ENCODE measurements at regions not wholly inside any gene's neighbourhood (a gene's known extent, or its start where the extent isn't known, plus 50 kb on each side); places are given as distances from the start of the nearest gene placed in this dataset.
A peak's percentile ranks its signal among the peaks of the same experiment; 100 is the strongest.
"Not testable (repeated sequence)": the region's sequence is repeated elsewhere in the genome, so short reads cannot be mapped to it uniquely, and the experiment has no call there.

DNA sequence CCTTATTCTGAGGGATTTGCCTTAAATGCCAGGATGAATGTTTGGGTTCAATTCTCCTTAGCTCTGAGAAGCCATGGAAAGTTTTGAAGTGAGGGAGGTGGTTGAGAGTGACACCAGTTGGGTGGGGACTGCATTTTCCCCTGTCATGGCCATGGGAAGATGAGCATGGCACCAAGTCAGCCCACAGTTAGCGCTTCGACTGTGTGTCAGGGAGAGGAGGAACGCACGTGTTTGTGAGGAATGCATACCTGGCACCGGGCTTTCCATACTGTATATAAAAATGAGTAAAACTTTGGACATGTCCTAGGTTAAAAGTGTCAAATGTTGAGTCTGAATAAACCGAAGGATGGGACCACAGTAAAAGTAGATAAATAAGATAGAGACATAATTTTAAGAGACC lies 187.5 kb upstream of the KL start:
- no peak for DNase-seq

DNA sequence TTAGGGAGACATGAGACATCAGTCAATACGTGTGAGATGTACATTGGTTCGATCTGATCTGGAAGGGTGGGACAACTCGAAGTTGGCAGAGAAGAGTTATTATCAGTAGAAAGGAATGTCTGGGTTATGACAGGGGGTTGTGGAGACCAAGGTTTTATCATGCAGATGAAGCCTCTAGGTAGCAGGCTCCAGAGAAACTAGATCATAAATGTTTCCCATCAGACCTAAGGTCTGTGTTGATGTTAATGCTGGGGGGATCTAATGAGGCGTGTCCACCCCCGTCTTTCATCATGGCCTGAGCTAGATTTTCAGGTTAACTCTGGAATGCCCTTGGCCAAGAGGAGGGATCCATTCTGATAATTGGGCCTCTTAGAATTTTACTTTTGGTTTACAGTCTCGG lies 187.0 kb upstream of the KL start:
- DNase-seq = no peak

DNA sequence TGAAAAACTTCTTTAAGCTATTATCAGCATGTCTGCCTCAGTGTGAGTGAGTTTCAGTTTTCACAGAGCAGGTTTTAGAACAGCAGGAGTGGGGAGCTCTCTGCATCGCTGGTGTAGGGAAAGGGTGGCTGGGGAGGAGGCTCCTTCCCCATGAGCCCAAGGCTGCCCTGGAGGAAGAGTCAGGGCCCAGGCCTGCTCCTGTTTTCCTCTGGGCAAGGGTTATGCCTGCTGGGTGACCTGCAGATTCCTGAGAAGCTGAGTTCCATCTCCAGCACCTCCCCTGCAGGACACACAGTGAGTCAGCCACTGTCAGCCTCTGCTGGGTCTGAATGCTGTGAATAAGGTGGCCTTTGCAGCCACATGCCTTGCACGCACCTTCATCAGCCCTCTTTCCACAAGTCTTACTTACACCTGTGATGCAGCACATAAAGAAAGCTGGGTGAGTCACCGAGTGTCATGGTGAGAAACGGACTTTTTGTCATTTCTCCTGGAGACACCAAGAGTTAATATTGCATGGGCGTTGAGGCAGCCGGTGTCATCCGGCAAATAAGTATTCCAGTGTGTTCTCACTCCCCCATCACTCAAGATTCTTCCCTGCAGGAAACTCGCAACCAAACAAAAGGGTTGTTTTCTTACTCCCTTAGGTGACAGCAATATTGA lies 186.4 kb upstream of the KL start:
- DNase-seq = no peak

DNA sequence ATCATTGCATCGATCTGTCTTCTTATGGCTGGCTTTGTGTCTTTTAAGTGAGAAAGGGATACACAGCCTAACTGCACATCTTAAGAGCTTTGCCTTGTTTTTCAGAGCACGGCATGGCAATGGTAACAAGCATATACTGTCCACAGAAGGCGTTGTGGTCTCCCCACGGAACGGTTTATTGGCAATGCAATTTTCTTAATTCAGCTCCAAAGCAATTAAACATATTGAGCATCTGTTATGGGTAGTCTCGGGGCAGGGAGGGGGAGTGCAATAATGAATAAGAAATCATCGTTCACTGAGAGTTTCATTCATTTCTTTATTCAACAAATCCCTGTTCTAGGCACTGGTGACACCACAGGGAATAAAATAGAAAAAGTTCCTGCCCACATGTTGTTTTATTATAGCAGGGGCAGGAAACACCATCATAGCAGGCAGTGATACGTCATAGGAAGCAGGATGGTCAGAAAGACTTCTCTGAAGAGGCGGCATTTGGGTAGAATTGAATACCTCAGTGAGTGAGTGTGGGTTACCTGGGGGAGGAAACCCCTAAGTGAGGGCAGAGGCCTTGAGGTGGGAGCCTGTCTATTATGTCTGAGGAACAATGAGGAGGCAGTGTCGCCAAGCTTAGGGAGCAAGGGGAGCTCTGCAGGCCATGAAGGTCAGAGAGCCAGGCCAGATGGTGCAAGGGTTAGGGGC lies 185.7 kb upstream of the KL start:
- DNase-seq = no peak

DNA sequence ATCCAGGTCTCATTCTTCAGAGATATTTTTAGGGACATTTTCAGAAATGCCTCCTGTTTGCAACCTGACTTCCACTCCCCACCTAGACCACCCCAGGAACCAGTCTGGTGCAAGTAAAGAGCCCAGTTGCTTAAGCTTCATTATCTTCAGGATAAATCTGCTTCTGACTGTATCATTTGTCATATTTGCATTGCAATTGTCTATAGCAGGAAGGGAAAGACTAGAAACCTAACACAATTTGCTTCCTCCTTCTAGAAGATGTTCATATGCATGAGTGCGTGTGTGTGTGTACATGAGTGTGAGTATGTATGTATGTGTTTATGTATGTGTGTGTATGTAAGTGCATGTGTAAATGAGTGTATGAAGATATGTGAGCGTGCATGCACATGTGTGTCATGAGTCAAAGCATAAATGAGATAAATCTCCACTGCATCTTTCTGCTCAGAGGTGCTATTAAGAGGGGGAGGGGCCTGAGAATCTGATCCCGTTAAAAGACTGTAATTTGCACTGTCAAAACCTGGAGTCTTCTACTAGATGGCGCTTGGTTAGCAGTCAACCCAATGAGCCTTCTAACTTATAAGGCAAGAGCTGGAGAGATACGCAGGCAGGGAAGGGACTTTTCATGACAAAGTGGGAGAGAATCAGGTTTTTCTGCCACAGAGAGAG lies 178.8 kb upstream of the KL start:
- peak; percentile 2 for DNase-seq

DNA sequence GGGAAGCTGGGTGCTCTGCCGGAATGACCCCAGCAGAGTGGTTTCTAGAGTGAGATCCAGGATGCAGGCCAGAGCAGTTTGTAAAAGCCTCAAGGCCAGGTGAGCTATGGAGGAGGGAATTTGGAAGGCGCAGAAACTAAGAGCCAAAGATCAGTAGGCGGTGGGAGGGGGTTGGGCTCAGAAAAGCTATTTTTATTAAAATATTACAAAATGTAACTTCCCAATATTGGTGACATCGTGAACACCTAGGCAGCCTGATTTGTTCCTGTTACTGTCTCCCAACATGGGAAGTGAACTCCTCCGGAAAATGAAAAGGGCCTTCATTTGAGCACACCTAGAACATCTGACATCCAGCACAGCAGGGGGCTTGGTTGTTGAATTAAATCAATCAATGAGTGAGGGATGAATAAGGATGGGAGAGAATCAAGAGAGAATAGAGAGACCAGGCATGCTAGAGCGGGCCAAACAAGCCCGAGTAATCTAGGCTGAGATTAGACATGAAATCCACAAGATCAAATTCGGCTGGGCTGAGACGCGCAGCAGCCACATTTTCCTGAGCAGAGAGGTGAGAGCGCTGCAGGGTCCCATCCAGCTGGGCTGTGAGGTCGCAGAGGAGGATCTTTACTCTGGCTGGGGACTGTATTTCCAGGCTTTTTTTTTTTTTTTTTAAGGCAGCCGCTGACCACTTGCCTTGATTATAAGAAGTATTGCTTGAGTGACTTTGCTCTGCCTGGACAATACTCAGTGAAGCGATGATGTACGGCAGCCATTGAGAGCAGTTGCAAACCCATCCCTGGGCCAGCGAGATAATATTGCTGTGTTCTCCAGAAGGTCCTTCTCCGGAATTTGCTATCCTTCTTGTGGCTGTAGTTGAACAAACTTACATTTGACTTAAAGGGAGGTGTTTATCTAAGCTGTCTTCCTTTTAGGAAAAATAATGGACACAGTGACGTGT lies 178.0 kb upstream of the KL start:
- no peak for DNase-seq

DNA sequence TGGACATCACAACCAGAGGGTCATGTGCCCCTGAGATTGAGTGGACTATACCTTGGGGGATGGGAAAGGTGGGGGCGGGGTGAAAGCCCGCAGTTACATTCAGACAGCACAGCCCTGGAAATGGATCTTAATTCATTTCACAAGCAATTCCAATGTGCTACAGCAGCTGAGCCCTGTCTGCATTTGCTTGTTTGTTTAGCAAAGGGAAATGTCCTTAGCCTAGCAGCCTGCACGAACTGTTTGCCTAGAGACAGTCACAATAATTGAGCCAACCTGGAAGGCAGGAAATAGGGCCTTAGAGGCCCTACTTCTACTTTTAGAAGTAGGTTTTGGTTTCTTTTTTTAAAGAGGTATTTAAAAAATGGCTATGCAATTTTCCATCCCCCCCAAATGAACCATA lies 177.3 kb upstream of the KL start:
- no peak for DNase-seq

DNA sequence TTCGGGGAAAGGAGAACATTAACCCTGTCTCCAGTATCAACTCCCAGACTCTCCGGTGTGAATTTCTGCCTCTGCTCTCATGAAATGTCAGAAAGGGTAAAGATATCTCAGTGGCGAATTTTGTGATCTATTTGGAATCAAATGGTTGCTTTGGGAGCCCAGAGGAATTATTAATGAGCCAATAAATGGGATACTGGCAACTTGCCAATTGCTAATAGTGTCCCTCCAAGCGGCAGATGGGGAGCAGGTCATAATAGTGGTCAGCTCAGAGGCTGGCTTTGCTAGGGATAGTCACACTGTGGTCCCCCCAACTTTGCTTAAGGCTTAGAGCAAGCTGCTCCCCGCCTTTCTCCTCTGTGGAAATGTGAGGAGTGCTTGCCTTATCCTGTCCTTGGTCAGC lies 176.1 kb upstream of the KL start:
- no peak for DNase-seq

DNA sequence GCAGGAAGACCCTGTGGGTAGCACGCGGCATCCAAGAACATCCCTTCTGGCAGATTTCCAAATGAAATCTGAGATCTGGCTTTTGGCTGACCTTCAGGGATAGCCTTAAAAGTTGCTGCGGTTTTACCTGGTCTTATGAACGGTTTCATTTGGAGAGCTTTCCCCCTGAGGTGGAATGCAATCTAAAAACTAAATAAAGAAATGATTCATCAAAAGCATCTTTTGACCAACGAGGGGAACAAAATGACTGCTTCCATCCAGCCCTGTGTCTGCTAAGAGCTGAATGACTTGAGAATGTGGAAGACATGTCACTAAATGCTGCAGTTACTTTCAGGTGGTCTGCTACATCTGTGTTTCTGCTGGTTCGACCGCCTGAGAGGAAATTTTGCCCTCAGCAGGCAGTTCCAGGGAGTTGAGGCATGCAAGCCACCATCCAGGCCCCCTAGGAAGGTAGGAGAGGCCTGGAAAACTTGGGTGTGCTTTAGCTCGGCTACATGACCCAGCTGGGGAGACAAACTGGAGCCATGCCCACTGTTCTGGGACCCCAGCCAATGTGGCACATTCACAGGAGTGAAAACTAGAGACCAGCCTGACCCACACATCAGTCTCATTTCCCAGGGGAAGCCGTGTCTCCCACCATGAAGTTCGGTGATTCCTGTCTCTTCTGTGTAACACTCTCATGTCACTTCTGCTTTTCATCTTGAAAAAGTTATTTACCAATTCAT lies 175.1 kb upstream of the KL start:
- no peak for DNase-seq

DNA sequence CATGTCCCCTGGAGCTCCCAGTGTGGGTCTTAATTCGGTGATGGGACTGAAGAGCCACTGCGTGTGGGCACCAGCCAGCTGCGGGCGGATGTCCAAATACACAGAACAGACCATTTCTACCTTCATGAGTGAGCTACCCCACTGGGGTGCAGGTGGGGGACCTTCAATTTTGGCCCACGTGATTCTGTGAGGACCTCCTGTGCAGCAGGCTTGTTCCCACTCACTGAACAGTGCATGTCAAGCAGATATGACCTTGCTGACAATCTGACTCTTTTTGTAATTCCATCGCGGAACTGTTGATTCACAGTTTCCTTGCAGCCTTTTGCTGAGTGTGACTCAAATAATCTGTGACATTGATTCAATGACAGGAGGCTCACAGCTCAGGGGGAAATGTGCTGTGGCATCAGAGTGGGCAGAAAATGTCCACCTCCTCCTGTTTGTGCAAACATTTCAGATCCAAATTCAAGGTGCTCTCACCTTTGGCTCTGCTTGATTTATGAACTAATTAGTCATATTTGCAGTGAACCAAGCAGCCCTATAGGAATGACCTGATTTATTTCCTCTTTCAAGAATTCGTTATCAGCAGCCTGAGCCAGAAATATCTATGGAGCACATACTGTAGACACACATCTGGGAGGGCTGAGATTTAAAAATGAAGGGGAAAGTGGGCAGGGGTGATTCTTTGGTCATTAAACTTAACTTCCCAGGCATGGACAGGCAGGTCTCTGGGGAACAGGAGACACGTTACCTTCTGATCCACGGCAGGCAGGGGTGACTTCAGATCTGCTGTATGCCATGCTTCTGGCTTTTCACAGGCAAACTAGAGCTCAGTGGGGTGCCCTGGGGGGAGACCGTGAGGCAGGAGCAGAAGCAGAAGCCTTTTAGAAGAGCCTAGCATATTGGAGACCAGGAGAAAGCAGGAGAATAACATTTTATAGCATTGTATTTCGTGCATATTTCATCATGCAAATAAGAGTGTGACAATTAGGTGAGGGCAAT lies 170.0 kb upstream of the KL start:
- DNase-seq = no peak

DNA sequence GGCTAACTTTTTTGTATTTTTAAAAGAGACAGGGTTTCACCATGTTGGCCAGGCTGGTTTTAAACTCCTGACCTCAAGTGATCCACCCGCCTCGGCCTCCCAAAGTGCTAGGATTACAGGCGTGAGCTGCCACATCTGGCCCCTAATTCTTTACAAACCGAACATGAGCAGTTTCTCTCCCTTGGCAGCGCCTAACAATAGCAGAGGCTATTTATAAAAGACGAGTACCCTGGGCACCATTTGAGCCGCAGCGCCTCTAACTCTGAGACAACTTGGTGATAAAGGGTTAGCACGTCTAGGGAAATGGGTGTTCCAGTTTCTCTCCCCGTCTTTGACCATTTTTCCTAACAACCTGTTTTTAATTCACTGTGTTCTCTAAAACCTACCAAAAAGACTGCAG lies 168.2 kb upstream of the KL start:
- DNase-seq = not testable (repeated sequence)

DNA sequence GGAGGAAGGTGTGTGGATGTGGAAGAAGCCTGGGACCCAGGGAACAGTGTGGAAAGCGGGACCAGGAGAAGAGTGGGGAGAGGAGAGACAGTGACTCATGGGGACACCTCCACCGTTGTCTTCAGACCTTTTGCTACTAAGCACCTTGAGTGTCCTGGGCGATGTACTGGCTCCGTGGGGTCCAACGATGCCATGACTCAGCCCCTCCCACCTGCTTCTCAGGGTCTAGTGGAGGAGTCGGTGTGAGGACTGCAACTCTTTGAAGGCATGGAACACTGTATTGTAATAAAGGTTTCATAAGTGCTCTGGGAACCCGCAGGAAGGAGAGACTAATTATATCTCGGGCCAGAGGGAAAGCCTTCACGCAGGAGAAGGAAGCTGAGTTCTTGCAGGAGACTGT lies 166.9 kb upstream of the KL start:
- no peak for DNase-seq

DNA sequence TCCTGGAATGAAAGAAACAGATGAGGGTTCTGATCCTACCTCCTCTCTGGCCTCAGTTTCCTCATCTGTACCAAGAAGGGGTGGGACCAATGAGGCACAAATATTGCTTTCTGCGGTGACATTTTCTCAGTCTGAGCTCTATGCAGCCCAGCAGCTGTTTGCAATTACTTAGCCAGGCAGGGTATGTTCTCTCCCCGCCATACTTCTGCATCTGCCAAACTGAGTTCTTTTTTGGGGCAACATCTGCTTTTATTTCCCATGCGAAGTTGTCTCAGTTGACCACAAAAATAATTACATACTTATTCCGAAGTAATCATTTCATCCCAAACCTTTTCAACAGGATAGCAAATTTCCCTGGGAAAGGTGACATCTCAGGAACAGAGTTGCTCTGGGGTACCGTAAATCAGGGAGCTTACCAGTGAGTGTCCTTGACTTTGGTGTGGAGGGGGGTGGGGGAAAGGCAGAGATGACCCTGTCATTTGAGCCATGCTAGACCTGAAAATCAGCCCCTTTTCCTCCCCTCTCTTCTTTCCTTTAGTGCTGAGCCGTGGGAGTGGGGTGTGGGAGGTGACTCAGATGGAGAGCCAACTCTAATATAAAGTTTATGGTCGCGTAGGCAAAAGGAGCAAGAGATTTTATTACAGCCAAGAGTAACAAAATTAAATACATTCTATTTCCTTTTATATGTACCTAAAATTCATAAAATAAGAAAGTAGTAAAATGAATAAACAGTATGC lies 165.7 kb upstream of the KL start:
- no peak for DNase-seq

DNA sequence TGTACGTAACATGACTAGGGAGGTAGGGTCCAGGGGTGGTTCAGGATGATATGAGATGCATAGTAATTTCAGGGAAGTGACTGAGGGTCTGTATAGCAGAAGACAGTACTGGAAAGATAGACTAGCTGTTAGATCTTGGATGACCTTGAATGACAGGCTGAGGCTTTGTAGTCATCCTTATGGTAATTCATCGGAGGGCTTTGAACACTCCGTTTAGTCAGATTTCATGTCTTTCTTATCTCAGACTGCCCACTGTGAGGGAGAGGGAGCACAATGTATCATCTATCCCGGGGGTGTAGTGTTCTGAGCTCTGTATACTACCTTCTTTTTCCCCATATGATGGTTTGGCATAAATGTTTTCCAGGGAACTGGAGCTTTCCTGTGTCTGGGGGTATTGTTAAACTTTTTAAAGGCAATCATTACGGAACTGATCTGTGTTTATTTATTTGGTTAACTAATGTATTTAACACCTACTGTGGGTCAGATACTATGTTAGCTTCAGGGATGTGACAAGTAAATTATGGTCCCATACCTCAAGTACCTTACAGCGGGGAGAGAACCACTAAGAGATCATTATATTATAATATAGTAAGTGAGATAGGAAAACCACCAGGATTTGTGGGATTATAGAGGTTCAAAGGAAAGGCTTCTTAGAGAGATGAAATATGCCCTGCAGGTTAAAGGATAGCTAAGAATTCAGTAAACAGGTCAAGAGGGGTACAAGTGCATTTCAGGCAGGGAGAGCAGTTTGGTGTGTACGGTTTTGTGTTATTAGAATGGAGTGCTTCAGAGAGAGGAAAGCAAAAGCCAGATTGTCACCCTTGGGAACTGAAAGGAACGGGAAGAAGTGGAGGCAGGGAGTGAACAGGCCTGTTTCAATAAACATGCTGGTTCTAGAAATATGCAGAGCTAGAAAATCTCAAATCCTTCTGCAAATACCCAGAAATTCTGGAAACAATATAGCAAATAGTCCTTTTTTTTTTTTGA lies 164.8 kb upstream of the KL start:
- no peak for DNase-seq

DNA sequence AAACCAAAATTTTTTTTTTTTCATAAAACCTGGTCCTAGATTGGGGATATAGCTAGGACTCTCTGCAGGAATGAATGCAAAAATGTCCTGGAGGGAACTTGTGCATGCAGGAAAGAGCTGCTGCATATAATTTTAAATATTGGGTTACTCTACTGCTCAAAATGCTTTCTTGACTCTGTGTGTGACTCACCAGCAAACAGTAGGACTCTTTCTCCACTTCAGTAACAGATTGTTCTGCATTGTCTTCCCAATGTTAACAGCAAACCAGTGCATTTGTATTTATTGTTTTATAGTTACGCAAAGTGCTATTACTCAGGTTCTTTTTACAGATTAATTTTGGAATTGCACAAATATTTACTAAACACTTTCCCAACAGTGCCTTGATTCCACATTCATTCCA lies 163.7 kb upstream of the KL start:
- DNase-seq = no peak

DNA sequence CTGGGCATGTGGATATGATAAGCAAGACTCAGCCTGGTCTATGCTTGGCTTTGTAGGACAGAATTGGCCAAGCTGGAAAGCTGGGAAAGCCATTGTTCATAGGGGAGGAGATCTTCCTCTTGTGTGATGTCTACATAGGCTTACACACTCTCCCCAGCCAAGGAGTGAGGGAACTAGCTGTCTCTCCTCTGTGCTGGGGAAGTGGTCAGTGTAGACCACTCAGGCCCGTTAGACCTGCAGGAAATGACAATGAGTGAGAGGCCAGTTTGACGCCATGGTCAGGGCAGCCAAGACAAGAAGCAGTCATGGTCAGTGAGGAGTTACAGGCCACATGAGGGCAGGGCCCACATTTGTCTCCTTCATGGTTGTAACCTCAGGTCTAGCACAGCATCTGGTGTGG lies 159.1 kb upstream of the KL start:
- DNase-seq = no peak

DNA sequence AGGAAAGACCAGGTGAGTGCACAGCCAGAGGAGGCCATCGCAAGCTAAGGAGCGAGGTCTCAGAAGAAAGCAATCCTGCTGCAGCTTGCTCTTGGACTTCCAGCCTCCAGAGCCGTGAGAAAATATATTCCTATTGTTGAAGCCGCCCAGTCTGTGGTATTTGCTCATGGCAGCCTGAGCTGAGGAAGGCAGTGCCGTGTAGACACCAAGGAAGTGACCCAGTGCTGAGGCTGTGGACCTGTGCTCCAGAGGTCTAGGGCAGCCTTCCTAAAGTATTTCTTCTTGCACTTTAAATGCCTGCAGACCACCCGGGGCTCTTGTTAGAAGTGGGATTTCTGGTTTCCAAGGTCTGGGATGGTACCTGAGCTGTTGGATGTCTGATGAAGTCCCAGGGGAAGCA lies 158.5 kb upstream of the KL start:
- no peak for DNase-seq

DNA sequence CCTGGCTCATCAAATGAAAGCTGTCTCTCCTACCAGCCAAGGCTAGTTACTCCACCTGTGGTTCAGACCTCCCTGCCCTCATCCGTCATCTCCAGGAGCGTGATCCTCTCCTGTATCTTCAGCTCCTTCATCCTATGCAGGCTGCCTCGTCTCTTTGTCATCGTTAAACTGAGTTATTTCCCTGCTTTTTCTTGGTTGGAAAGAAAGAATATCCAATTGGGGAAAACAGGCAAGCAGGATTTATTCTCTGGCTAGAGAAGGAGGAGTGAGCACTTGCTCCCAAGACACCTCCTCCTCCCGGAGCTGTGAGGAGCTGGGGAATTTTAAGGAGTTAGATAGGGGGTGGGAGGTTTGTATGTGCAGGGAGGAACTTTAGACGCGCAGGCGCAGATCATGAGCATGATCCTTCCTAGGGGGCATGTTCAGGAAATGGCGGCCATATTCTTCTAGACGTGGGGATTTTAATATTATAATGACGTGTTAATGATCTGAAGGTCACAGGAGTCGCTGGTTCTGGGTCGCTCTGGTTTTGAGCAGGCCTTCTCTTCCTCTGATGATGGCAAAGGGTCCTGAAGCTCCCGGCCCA lies 156.4 kb upstream of the KL start:
- DNase-seq = no peak

DNA sequence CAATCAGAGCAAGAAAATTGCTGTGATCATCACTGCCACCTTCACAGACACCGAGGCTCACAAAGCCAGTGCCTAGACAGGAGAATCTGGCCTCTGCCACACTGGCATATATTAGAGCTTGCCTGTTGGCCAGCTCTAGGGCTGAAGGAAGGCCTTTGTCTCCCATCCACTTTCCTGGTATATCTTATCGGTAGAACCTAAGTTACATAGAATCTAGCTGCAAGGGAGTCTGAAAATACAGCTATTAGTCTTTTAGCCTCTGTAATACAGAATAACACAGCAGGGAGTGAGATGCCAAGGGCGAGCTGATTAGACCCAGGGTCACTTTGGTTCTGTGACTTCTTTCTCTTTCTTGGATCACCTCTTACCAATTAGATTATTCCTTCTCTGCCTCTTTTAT lies 154.9 kb upstream of the KL start:
- DNase-seq = no peak

Data from NCI-H1436 treated with DMSO at 0.1 percent for 48 hours (cell line).